HFF-Myc (cell line): ENCODE measurements at regions not wholly inside any gene's neighbourhood (a gene's known extent, or its start where the extent isn't known, plus 50 kb on each side); places are given as distances from the start of the nearest gene placed in this dataset.
A peak's percentile ranks its signal among the peaks of the same experiment; 100 is the strongest.

Source experiments
- DNase-seq: peaks from one replicate; pipeline ENCODE4 v3.0.0-alpha.2; 2011; ENCODE audit warnings: low read depth; ENCODE audit errors: extremely low read depth
- H3K4me3 ChIP-seq: replicated peaks from 2 replicates; pipeline ENCODE4 v1.5.1; 2011; ENCODE audit warnings: low read depth, mild to moderate bottlenecking, control low read depth, low read length
- TF ChIP-seq, protein P1 (sequence below): IDR thresholded peaks from 2 replicates; pipeline ENCODE4 v1.5.1; 2012; ENCODE audit warnings: mild to moderate bottlenecking, low read depth, low read length, control low read depth; ENCODE audit errors: missing control alignments

DNA sequence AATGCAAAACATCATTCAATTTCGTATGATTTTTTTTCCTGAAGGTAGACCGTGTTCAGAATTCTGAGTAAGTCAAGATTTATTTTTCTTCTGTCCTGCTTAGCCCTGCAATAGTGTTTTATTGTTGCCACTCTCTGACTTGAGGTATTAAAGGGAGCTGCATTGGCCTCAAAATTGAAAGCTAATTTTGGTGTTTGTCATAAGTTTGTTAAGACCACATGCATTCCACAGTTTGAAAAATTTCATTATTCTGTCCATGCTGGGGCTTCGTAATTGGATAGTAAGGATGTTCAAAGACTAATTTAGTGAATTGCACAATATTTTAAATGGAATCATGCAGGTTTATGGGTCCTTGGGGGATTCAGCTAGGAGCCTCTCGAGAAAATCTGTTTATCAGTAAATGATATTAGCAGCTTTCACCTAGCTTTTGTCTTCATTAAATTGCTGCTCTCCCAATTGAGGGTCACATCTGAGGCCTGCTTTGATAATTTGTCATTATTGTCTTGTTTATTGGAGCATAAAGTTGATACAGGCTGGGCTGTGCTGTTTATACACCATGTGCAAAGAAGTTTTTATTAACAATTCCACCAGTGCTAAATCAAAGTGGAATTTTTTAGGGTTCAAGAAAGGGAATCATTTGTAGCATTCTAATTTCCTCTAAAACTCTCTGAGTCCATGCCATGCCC lies 339.8 kb upstream of the OBI1 start:
- TF ChIP-seq, protein P1, sequence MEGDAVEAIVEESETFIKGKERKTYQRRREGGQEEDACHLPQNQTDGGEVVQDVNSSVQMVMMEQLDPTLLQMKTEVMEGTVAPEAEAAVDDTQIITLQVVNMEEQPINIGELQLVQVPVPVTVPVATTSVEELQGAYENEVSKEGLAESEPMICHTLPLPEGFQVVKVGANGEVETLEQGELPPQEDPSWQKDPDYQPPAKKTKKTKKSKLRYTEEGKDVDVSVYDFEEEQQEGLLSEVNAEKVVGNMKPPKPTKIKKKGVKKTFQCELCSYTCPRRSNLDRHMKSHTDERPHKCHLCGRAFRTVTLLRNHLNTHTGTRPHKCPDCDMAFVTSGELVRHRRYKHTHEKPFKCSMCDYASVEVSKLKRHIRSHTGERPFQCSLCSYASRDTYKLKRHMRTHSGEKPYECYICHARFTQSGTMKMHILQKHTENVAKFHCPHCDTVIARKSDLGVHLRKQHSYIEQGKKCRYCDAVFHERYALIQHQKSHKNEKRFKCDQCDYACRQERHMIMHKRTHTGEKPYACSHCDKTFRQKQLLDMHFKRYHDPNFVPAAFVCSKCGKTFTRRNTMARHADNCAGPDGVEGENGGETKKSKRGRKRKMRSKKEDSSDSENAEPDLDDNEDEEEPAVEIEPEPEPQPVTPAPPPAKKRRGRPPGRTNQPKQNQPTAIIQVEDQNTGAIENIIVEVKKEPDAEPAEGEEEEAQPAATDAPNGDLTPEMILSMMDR = no peak
- no peak for DNase-seq
- H3K4me3 ChIP-seq = no peak overlapping the region

GRCh38 chr13:78997902-78998629 lies 339.1 kb upstream of the OBI1 start:
- DNase-seq = no peak
- TF ChIP-seq, protein P1 = no peak
- no peak overlapping the region for H3K4me3 ChIP-seq

- no peak overlapping the region for H3K4me3 ChIP-seq
- DNase-seq = no peak
- TF ChIP-seq, protein P1 = no peak
Observed at GRCh38 chr13:78993792-78994191, 334.8 kb upstream of the OBI1 start.

GRCh38 chr13:78981913-78982312 lies 323.0 kb upstream of the OBI1 start:
- TF ChIP-seq, protein P1 = no peak
- no peak for DNase-seq
- no peak overlapping the region for H3K4me3 ChIP-seq

GRCh38 chr13:78979349-78979748 lies 320.4 kb upstream of the OBI1 start:
- TF ChIP-seq, protein P1 = no peak
- H3K4me3 ChIP-seq = no peak overlapping the region

DNA sequence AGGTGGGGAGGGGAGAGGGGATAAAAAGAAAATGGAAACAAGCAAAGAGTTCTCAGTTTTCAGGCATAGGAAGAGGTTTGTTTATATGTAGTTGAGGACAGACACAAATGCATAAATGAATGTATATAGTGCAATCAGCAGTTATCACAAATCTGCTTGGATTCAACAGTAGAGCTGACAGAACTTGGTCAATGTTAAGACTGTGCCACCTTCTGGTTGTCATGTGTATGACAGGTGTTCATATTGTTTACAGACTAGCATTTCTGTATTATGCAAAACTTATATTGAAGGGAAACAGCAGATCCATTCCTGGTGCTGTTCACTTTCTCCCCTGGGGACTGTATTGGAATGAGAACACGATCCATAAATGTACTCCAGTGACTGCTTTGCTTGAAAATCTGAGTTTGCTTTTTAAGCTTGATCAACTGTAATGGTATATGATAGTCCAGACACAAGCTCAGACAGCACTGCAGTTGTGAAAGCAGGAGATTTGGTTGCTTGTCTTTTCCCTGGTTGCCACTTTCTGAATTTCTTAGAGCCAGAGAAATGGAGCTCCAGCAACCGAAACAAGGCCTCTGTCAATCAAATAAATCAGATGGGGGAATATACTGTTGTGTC lies 319.5 kb upstream of the OBI1 start:
- DNase-seq = peak; percentile 26
- no peak overlapping the region for H3K4me3 ChIP-seq
- TF ChIP-seq, protein P1 = peak; percentile 47

More at GRCh38 chr13:78979349-78979748, 320.4 kb upstream of the OBI1 start:
- DNase-seq = no peak
